Aorta (tissue), 5 donors: ENCODE measurements at regions not wholly inside any gene's neighbourhood (a gene's known extent, or its start where the extent isn't known, plus 50 kb on each side); places are given as distances from the start of the nearest gene placed in this dataset.

Source experiments
- ATAC-seq: fragments of 200-7000 bp; cut with Tn5 transposase; one replicate; pipeline ENCODE4 v1.9.1; 2022; ENCODE audit warnings: moderate library complexity; ENCODE audit not compliant: low FRiP score
- DNase-seq, 2 donors: peaks; one replicate each; pipeline ENCODE4 v3.0.0-alpha.2; 2020
- H3K27ac ChIP-seq, 2 donors: one replicate each; pipeline ENCODE4 v1.5.1; 2013; ENCODE audit warnings: low read length in 2 of 2, mild to moderate bottlenecking in 2 of 2, moderate library complexity in 2 of 2, control low read depth in 1 of 2, inconsistent platforms in 1 of 2, low read depth in 1 of 2
- H3K27me3 ChIP-seq, 2 donors: one replicate each; pipeline ENCODE4 v1.6.1; 2013; ENCODE audit warnings: control low read depth in 1 of 2, low read length in 1 of 2, mild to moderate bottlenecking in 1 of 2, moderate library complexity in 1 of 2; ENCODE audit not compliant: insufficient read depth in 2 of 2, control insufficient read depth in 1 of 2
- H3K36me3 ChIP-seq, 2 donors: one replicate each; pipeline ENCODE4 v1.6.1; 2013; ENCODE audit warnings: control low read depth in 1 of 2, low read length in 1 of 2, mild to moderate bottlenecking in 1 of 2; ENCODE audit not compliant: insufficient read depth in 2 of 2, control insufficient read depth in 1 of 2
- H3K4me1 ChIP-seq, 2 donors: one replicate each; pipeline ENCODE4 v1.6.1; 2013; ENCODE audit warnings: low read length in 2 of 2, control low read depth in 1 of 2, mild to moderate bottlenecking in 1 of 2, moderate library complexity in 1 of 2; ENCODE audit not compliant: insufficient read depth in 2 of 2, control insufficient read depth in 1 of 2
- H3K4me3 ChIP-seq, 2 donors: one replicate each; pipeline ENCODE4 v1.5.1; 2013; ENCODE audit warnings: low read length in 2 of 2, control low read depth in 1 of 2, mild to moderate bottlenecking in 1 of 2
- H3K9me3 ChIP-seq: one replicate; pipeline ENCODE4 v1.6.1; 2013; ENCODE audit warnings: mild to moderate bottlenecking, low read length; ENCODE audit not compliant: control insufficient read depth
- WGBS, 2 donors: extraction: QIAGEN DNeasy Blood & Tissue Kit; methylation state at CpG; one replicate each; pipeline ENCODE4 v1.1.7; 2013; 5-methylcytosine and 5-hydroxymethylcytosine counted together
- intact Hi-C, 2 donors: fragments of 100-400 bp; cut with DNase I; formaldehyde crosslinking; loops; one replicate each; pipeline versions ENCODE4 v1.14.2 to v1.15.0; 2022
- donor health status: healthy with polysubstance abuse.
- donor health status: Bipolar disorder and iron deficiency.
- donor health status: DM: no; HTN: no; CAD: no.
- donor health status: DM: no; HTN: no; CAD: no.
- donor health status: DM: yes; HTN: yes; CAD: no.

DNA sequence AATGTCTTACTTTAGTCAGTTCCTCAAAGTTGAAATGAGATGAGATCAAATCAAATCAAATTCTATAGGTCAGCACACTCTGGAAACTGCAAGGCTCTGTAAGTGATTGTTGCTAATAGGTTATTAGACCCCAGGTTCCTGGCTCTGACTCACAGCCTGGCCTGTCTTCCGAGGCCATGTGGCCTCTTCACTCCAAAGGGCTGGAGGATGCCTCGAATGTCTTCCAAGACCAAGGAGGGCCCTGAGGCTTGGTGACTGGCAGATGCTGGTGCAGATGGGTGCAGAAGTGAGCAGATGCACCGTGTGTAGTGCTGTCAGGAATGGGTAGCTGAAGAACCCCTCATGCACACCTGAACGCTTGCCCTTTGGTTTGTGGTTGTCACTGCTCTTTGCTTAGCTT is 113.4 kb downstream of the MAB21L3 start:
- H3K4me1 ChIP-seq: no peaks in the 10 kb centered on the region
- no peak overlapping the region for H3K27ac ChIP-seq
- DNase-seq (no peak), ATAC-seq (no peak)
- H3K36me3 ChIP-seq: no peaks in the 10 kb centered on the region
- intact Hi-C loops: no loop called here
- no peaks in the 10 kb centered on the region for H3K27me3 ChIP-seq
- H3K4me3 ChIP-seq: no peak overlapping the region
- H3K9me3 ChIP-seq: no peaks in the 10 kb centered on the region
- 87 to 89% methylated on average over 4 of the region's 4 CpGs for WGBS, 2 donors

DNA sequence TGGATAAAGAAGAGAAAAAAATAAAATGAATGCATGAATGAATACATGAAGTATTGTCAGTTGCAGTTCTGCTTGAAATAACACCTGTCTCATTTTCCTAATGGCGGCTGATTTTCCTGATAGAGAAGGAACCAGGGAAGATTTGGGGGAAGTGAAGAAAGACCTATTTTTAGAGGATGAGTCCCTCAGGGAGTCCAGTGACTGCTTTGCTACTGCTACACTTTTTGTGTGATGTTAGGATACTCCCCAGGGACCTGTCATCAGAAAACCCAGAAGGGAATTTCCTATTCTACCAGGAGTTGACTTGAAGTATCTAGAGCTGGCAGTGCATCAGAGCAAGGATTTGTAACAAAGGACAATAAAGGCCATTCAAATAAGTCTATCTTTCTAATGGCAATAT is 114.8 kb downstream of the MAB21L3 start:
- H3K27me3 ChIP-seq: no peaks in the 10 kb centered on the region
- H3K27ac ChIP-seq: no peak overlapping the region
- H3K4me1 ChIP-seq: no peaks in the 10 kb centered on the region
- ATAC-seq (no peak), DNase-seq (no peak)
- intact Hi-C loops: no loop called here
- no peak overlapping the region for H3K4me3 ChIP-seq
- H3K9me3 ChIP-seq: no peaks in the 10 kb centered on the region
- no peaks in the 10 kb centered on the region for H3K36me3 ChIP-seq
- 85 to 90% methylated on average over 1 of the region's 1 CpG for WGBS, 2 donors

DNA sequence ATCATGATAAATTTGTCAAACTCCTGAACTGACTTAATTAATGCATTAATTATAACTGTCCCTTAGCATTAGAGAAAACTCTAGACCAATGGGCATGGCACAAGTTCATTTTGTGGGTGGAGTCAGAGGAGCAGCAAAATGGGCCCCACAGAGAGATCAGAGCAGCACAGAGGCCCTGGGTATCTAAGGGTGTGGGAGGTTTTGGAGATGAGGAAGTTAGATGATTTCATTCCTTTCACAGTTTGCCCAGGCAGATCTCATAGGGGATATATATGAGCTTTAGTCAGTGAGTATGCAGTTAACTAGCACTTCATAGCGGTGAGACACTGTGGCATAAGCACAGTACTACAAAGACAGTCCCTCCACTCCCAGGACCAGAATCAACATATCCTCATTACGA is 117.3 kb downstream of the MAB21L3 start:
- Histone ChIP-seq H3K4me3 (no peak overlapping the region), H3K4me1 (no peaks in the 10 kb centered on the region), H3K27me3 (no peaks in the 10 kb centered on the region), H3K9me3 (no peaks in the 10 kb centered on the region), H3K27ac (no peak overlapping the region), H3K36me3 (no peaks in the 10 kb centered on the region)
- intact Hi-C loops: no loop called here
- whole genome bisulfite sequencing, 2 donors: 95 to 96% methylated on average over 2 of the region's 2 CpGs
- ATAC-seq (no peak), DNase-seq (no peak)

DNA sequence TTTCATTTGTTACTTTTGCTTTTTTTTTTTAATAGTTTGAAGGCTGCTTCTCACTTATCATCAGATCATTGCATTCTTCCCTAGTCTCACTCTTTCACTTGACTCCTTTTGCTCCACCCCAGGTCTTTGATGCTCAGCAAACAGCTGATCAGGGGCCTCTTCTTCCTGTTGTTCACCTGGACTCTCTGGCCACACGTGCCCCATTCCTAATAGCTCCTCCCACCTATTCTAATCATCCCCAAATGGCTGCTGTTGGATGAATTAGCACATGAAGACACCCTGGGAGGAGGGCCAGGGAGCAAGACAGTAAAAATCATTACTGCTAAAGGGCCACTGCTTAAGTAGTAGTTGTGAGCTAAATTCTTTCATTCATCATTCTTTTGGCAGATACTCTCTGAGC is 119.5 kb downstream of the MAB21L3 start:
- H3K4me3 ChIP-seq: no peak overlapping the region
- no peaks in the 10 kb centered on the region for H3K4me1 ChIP-seq
- no peaks in the 10 kb centered on the region for H3K36me3 ChIP-seq
- intact Hi-C loops: no loop called here
- 7 to 12% methylated on average over 1 of the region's 1 CpG for WGBS, 2 donors
- no peaks in the 10 kb centered on the region for H3K9me3 ChIP-seq
- DNase-seq (no peak), ATAC-seq (no peak)
- no peaks in the 10 kb centered on the region for H3K27me3 ChIP-seq
- H3K27ac ChIP-seq: no peak overlapping the region

DNA sequence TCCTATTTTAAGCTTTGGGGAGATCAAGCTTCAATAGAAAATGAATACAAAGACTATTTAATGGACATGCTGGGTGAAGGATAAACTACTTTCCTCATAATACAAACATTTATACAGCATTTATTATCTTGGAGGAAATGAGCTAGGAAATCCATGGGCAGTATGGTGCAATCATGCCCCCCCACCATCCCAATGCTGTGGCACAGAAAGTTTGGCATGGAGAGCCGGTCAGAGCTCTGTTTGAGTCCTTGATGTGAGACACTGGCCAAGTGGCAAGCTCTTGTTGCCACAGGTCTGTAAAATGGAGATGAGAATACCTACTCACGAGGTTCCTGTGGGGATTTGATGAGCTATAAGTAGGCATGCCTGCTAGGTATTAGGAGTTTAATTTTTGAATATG is 120.6 kb downstream of the MAB21L3 start:
- ATAC-seq (no peak), DNase-seq (no peak)
- Histone ChIP-seq H3K9me3 (no peaks in the 10 kb centered on the region), H3K4me3 (no peak overlapping the region), H3K36me3 (no peaks in the 10 kb centered on the region), H3K4me1 (no peaks in the 10 kb centered on the region), H3K27me3 (no peaks in the 10 kb centered on the region), H3K27ac (no peak overlapping the region)
- 51 to 59% methylated on average over 2 of the region's 2 CpGs for WGBS, 2 donors
- intact Hi-C loops: no loop called here

DNA sequence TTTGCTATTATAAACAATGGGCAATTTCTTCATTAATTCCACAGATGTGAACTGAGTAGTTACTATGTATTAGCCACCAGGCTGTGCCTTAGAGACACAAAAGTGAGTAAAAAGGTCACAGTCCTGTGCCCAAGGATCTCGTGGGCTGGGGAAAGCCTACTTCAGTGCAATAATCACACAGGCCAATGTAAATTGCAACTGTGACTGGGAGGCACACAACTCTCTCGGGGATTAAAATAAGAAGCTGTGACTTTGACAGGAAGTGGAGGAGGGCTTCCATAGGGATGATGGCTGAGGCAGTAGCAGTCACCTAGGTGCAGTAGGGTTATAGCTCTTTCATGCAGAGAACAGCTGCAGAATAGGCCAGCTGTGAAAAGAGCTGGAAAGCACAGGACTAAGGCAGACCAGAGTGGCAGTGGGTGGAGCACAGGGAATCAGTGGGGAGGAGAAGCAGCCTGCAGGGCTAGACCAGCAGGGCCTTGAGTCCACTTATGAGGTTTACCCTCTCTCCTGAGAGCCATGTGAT is 121.9 kb downstream of the MAB21L3 start:
- Histone ChIP-seq H3K27me3 (no peaks in the 10 kb centered on the region), H3K9me3 (no peaks in the 10 kb centered on the region), H3K4me3 (no peak overlapping the region), H3K4me1 (no peaks in the 10 kb centered on the region), H3K27ac (no peak overlapping the region), H3K36me3 (no peaks in the 10 kb centered on the region)
- no peak for DNase-seq
- ATAC-seq: no peak
- 29 to 34% methylated on average over 2 of the region's 2 CpGs for WGBS, 2 donors
- intact Hi-C loops: no loop called here

DNA sequence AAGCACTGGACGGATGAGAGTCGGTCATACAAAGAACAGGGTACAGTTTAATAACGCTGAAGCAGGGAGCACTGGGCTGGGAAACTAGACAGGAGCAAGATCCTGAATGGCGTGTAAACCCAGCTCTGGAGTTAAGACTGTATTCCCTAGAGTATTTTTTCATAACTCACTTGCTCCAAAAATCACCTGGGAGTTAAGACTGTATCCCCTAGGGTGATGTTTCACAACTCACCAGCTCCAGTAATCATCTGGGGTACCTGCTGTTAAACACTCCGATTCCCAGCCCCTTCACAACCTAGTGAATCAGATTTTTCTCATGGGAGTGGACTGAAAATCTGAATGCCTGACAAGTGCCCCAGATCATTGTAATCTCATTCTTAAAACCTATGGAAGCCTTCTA is 123.2 kb downstream of the MAB21L3 start:
- intact Hi-C loops: no loop called here
- no peak for ATAC-seq

DNA sequence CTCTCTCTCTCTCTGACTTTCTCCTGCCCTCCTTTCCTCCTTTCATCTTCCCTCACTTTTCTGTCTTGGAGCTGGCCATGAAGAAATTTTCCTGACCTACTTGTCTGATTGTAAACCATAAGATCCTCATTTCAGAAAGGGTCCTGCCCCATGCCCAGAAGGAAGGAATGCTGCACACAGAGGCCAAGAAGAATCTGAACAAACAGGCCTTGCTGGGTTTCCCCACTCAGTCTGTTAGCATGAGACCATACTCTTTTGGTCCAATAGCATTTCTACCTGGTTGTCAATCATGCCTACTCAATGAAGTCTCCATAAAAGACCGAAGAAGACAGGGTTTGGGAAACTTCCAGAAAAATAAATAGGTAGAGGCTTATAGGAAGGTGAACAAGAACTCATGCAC is 128.7 kb downstream of the MAB21L3 start:
- Histone ChIP-seq H3K4me3 (no peak overlapping the region), H3K27me3 (no peaks in the 10 kb centered on the region), H3K27ac (no peak overlapping the region), H3K4me1 (no peaks in the 10 kb centered on the region), H3K36me3 (no peaks in the 10 kb centered on the region), H3K9me3 (no peaks in the 10 kb centered on the region)
- ATAC-seq: no peak
- intact Hi-C loops: no loop called here
- no peak for DNase-seq
- WGBS, 2 donors: 90 to 96% methylated on average over 1 of the region's 1 CpG

More for the DNA sequence above, 123.2 kb downstream of the MAB21L3 start:
- WGBS, 2 donors: 85 to 87% methylated on average over 5 of the region's 5 CpGs
- no peaks in the 10 kb centered on the region for H3K27me3 ChIP-seq
- H3K4me3 ChIP-seq: no peak overlapping the region
- no peaks in the 10 kb centered on the region for H3K9me3 ChIP-seq
- H3K4me1 ChIP-seq: no peaks in the 10 kb centered on the region
- DNase-seq: no peak
- no peak overlapping the region for H3K27ac ChIP-seq
- no peaks in the 10 kb centered on the region for H3K36me3 ChIP-seq

DNA sequence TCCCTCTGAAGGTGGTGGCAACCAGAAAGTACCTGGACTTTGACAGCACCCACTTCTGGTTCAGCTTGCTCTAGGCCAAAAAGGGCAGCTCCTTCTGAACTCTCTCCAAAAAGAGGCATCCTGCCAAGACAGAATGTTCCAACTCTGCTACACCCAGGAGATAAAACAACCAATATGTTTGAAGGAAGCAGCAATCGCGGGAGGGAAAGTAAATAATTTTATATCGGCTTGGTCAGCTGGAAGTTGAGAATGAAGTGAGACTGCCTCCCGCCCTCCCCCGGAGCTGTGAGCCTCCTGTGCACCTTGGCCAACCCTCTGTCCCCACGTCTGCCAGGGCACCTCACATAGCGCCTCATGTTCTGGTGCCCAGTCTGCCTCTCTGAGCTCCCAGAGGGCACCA is 130.3 kb upstream of the ATP1A1 start:
- ATAC-seq (no peak), DNase-seq (no peak)
- 81 to 82% methylated on average over 7 of the region's 7 CpGs for WGBS, 2 donors

More for the DNA sequence above, 130.3 kb upstream of the ATP1A1 start:
- no peaks in the 10 kb centered on the region for H3K27me3 ChIP-seq
- H3K36me3 ChIP-seq: no peaks in the 10 kb centered on the region
- H3K27ac ChIP-seq: no peak overlapping the region
- no peaks in the 10 kb centered on the region for H3K9me3 ChIP-seq
- intact Hi-C loops: no loop called here
- H3K4me3 ChIP-seq: no peak overlapping the region
- no peaks in the 10 kb centered on the region for H3K4me1 ChIP-seq
